ENCODE measurements at regions not wholly inside any gene's neighbourhood (a gene's known extent, or its start where the extent isn't known, plus 50 kb on each side); places are given as distances from the start of the nearest gene placed in this dataset.

GRCh38 chr6:91298543-91299145 lies 711.8 kb upstream of the MAP3K7 start (continued):
- TF ChIP-seq REST (IDR thresholded peaks at IDR 0.05): no peak
- TF ChIP-seq SP1 (IDR thresholded peaks at IDR 0.05): no peak
- no peak for TF ChIP-seq RXRA (IDR thresholded peaks at IDR 0.05)
- no peak for TF ChIP-seq NR2F2 (IDR thresholded peaks at IDR 0.05)
- no peak for TF ChIP-seq FOXA2 (IDR thresholded peaks at IDR 0.05)

- no peak overlapping the region for H3K9ac ChIP-seq (ENCODE audit: low read depth in 1 of 2, low read length in 2 of 2)
- no peak overlapping the region for H3K4me3 ChIP-seq (ENCODE audit: low read depth in 1 of 3, low read length in 3 of 3)
- H3K4me1 ChIP-seq (ENCODE audit: control insufficient read depth in 4 of 4, insufficient read depth in 4 of 4, low read length in 3 of 4): no peaks in the 10 kb centered on the region
- TF ChIP-seq YY1 (IDR thresholded peaks at IDR 0.05) (no peak), EGR1 (IDR thresholded peaks at IDR 0.05; ENCODE audit: low read depth in 2 of 2) (no peak), NR2F2 (IDR thresholded peaks at IDR 0.05) (no peak), JUND (IDR thresholded peaks at IDR 0.05) (no peak)
- no peaks in the 10 kb centered on the region for H3K36me3 ChIP-seq (ENCODE audit: control insufficient read depth in 4 of 4, insufficient read depth in 3 of 4, low read depth in 1 of 4, low read length in 3 of 4)
- H3K9me3 ChIP-seq (ENCODE audit: control insufficient read depth in 4 of 4, low read length in 3 of 4): no peaks in the 10 kb centered on the region
- no peak for DNase-seq (ENCODE audit: low spot score)
- no peak overlapping the region for H3K27ac ChIP-seq (ENCODE audit: low read depth in 1 of 2, low read length in 2 of 2)
- H3K27me3 ChIP-seq (ENCODE audit: control insufficient read depth in 4 of 4, insufficient read depth in 4 of 4, low read length in 3 of 4): peaks cover 0 to 2% (median 0%) of the 10 kb centered on the region in 4 donors
Observed at GRCh38 chr6:91293395-91293794, 706.5 kb upstream of the MAP3K7 start.

GRCh38 chr6:91291071-91291470 lies 704.2 kb upstream of the MAP3K7 start:
- DNase-seq (ENCODE audit: low spot score): no peak
- H3K27me3 ChIP-seq (ENCODE audit: control insufficient read depth in 4 of 4, insufficient read depth in 4 of 4, low read length in 3 of 4): peaks cover 0 to 2% (median 0%) of the 10 kb centered on the region in 4 donors
- TF ChIP-seq REST (IDR thresholded peaks at IDR 0.05): no peak
- TF ChIP-seq JUND (IDR thresholded peaks at IDR 0.05): no peak
- no peak for TF ChIP-seq FOXA2 (IDR thresholded peaks at IDR 0.05)
- TF ChIP-seq HNF4A (conservative IDR thresholded peaks at IDR 0.05): no peak
- TF ChIP-seq RXRA (IDR thresholded peaks at IDR 0.05): no peak
- TF ChIP-seq MAX (IDR thresholded peaks at IDR 0.05): no peak
- TF ChIP-seq FOXA1 (IDR thresholded peaks at IDR 0.05): no peak
- no peak for TF ChIP-seq CTCF (IDR thresholded peaks at IDR 0.05; ENCODE audit: low read depth, low read length, missing input control)
- TF ChIP-seq ZBTB33 (IDR thresholded peaks at IDR 0.05): no peak
- no peak for TF ChIP-seq TAF1 (conservative IDR thresholded peaks at IDR 0.05)
- no peak for TF ChIP-seq SP1 (IDR thresholded peaks at IDR 0.05)
- TF ChIP-seq NR2F2 (IDR thresholded peaks at IDR 0.05): no peak
- no peaks in the 10 kb centered on the region for H3K36me3 ChIP-seq (ENCODE audit: control insufficient read depth in 4 of 4, insufficient read depth in 3 of 4, low read depth in 1 of 4, low read length in 3 of 4)
- WGBS: 38% methylated on average over 4 of the region's 4 CpGs
- no peak overlapping the region for H3K9ac ChIP-seq (ENCODE audit: low read depth in 1 of 2, low read length in 2 of 2)
- H3K27ac ChIP-seq (ENCODE audit: low read depth in 1 of 2, low read length in 2 of 2): no peak overlapping the region
- H3K4me1 ChIP-seq (ENCODE audit: control insufficient read depth in 4 of 4, insufficient read depth in 4 of 4, low read length in 3 of 4): no peaks in the 10 kb centered on the region
- no peak overlapping the region for H3K4me3 ChIP-seq (ENCODE audit: low read depth in 1 of 3, low read length in 3 of 3)
- H3K9me3 ChIP-seq (ENCODE audit: control insufficient read depth in 4 of 4, low read length in 3 of 4): no peaks in the 10 kb centered on the region

All from liver (tissue), 8 donors.